Osteoblast (primary cell): ENCODE measurements at regions not wholly inside any gene's neighbourhood (a gene's known extent, or its start where the extent isn't known, plus 50 kb on each side); places are given as distances from the start of the nearest gene placed in this dataset.

Experiments used
- DNase-seq: peaks from one replicate; pipeline ENCODE4 v3.0.0; 2011; ENCODE audit warnings: low spot score, mixed read lengths; ENCODE audit not compliant: insufficient read length; ENCODE audit errors: missing footprints
- H2AFZ ChIP-seq: 2 replicates; pipeline ENCODE4 v1.6.0; 2011; ENCODE audit warnings: mild to moderate bottlenecking, low read length
- H3K27ac ChIP-seq: 2 replicates; pipeline ENCODE4 v1.5.1; 2011; ENCODE audit warnings: mild to moderate bottlenecking, low read depth, low read length, moderate library complexity
- H3K27me3 ChIP-seq: 2 replicates; pipeline ENCODE4 v1.6.0; 2012; ENCODE audit warnings: mild to moderate bottlenecking, control low read depth, inconsistent platforms, low read length, moderate library complexity; ENCODE audit not compliant: insufficient read depth
- H3K36me3 ChIP-seq: 2 replicates; pipeline ENCODE4 v1.5.1; 2011; ENCODE audit warnings: mild to moderate bottlenecking, low read length, control low read depth, moderate library complexity; ENCODE audit not compliant: insufficient read depth
- H3K4me1 ChIP-seq: 2 replicates; pipeline ENCODE4 v1.5.1; 2011; ENCODE audit warnings: mild to moderate bottlenecking, low read length, control low read depth, moderate library complexity; ENCODE audit not compliant: insufficient read depth
- H3K4me2 ChIP-seq: 2 replicates; pipeline ENCODE4 v1.6.0; 2011; ENCODE audit warnings: mild to moderate bottlenecking, low read length; ENCODE audit not compliant: insufficient read depth
- H3K4me3 ChIP-seq: fragments of 200-600 bp; sonication (generic); 3 replicates; pipeline ENCODE4 v1.5.1; 2012; ENCODE audit warnings: mild to moderate bottlenecking, low read length, inconsistent platforms; ENCODE audit not compliant: insufficient read depth
- H3K79me2 ChIP-seq: 2 replicates; pipeline ENCODE4 v1.6.0; 2012; ENCODE audit warnings: mild to moderate bottlenecking, low read length, control low read depth, inconsistent platforms; ENCODE audit not compliant: insufficient read depth
- H3K9me3 ChIP-seq: 2 replicates; pipeline ENCODE4 v1.5.1; 2011; ENCODE audit warnings: low read depth, low read length, control low read depth
- H4K20me1 ChIP-seq: 2 replicates; pipeline ENCODE4 v1.6.0; 2012; ENCODE audit warnings: mild to moderate bottlenecking, low read length, control low read depth; ENCODE audit not compliant: insufficient read depth
- TF ChIP-seq, protein P1 (sequence below): IDR thresholded peaks from 2 replicates; pipeline ENCODE4 v1.5.1; 2011; ENCODE audit warnings: mild to moderate bottlenecking, low read depth, low read length, moderate library complexity; ENCODE audit errors: extremely low read depth

DNA sequence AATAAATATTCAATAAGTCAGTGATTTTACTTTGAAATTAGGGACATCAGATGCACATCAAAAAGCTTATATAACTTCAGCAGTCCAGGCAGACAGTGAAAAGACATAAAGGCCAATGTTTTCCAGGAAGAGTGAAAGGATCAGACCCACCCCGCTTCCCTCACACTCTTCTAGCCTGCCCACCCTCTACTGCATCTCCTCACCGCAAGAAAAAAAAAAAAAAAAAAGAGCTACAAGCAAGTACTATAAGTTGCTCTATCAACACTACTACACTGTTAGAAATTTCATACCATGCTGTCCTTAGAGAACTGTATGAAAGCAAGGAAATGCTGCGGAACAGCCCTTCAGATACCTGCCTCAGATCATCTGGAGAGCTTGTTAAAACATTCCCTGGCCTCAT lies 240.8 kb downstream of the ZEB2 start:
- H3K36me3 ChIP-seq: no peaks in the 10 kb centered on the region
- TF ChIP-seq, protein P1, sequence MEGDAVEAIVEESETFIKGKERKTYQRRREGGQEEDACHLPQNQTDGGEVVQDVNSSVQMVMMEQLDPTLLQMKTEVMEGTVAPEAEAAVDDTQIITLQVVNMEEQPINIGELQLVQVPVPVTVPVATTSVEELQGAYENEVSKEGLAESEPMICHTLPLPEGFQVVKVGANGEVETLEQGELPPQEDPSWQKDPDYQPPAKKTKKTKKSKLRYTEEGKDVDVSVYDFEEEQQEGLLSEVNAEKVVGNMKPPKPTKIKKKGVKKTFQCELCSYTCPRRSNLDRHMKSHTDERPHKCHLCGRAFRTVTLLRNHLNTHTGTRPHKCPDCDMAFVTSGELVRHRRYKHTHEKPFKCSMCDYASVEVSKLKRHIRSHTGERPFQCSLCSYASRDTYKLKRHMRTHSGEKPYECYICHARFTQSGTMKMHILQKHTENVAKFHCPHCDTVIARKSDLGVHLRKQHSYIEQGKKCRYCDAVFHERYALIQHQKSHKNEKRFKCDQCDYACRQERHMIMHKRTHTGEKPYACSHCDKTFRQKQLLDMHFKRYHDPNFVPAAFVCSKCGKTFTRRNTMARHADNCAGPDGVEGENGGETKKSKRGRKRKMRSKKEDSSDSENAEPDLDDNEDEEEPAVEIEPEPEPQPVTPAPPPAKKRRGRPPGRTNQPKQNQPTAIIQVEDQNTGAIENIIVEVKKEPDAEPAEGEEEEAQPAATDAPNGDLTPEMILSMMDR: no peak
- no peak overlapping the region for H3K4me2 ChIP-seq

DNA sequence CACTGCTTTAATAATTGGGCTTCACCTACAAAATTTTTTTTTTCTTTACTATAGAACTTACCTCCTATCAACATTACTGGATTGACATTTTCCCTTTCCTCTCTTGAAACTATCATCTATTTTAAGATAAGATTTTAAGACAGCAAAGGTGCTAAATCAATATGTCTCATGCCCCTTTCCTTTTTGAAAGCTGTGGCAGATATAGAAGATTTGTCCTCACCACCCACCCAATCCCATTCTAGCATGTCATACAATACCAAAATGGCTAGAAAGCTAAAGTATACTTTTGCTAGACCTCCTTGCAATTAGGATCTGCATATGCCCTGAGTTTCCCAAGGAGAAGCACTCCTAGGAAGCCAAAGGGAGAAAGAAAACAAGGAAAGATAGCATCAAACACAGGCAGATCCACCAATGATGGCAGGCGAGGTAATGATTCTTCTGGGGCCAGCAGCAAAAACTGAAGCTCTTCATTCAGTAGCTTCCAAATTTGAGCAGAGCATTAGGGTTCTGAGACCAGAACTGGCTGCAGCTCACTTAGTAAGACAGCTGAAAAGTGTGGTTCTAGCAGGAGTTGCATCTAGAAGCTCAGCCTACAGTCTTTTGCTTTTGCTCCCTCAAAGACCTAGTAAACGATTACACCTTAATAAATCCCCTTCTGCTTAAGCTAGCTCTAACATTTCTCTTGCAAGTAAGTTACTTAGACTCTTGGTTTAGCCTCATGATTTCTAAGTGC lies 242.1 kb downstream of the ZEB2 start:
- no peak overlapping the region for H3K27ac ChIP-seq
- H3K27me3 ChIP-seq: no peaks in the 10 kb centered on the region
- no peak overlapping the region for H3K4me2 ChIP-seq
- H3K4me3 ChIP-seq: no peak overlapping the region
- TF ChIP-seq, protein P1: no peak
- no peak for DNase-seq
- H3K9me3 ChIP-seq: no peaks in the 10 kb centered on the region
- H2AFZ ChIP-seq: no peak overlapping the region
- H4K20me1 ChIP-seq: no peaks in the 10 kb centered on the region
- no peaks in the 10 kb centered on the region for H3K4me1 ChIP-seq
- H3K79me2 ChIP-seq: no peaks in the 10 kb centered on the region
- no peaks in the 10 kb centered on the region for H3K36me3 ChIP-seq

More for the DNA sequence above, 240.8 kb downstream of the ZEB2 start:
- Histone ChIP-seq H3K27me3 (no peaks in the 10 kb centered on the region), H3K27ac (no peak overlapping the region), H3K4me3 (no peak overlapping the region), H4K20me1 (no peaks in the 10 kb centered on the region), H2AFZ (no peak overlapping the region), H3K9me3 (no peaks in the 10 kb centered on the region), H3K4me1 (no peaks in the 10 kb centered on the region), H3K79me2 (no peaks in the 10 kb centered on the region)
- no peak for DNase-seq

DNA sequence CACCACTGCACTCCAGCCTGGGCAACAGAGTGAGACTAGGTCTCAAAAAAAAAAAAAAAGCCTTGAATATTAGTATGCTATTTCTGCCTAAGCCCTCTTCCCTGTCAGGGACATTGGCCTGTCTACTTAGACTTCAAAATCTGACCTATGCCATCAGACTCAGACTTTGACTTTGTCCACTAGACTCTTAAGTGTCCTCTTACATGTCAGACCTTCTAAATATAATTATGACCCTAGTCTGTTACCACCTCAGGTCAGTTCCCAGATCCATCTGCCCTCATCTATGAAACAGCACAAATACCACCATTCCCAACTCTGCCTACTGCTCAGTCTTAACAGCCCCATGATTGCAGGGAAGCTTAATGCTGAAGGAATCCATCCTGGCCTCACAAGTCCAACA lies 244.6 kb downstream of the ZEB2 start:
- Histone ChIP-seq H4K20me1 (no peaks in the 10 kb centered on the region), H3K4me3 (no peak overlapping the region), H3K27ac (no peak overlapping the region), H3K4me1 (no peaks in the 10 kb centered on the region), H3K27me3 (no peaks in the 10 kb centered on the region), H2AFZ (no peak overlapping the region), H3K79me2 (no peaks in the 10 kb centered on the region), H3K9me3 (no peaks in the 10 kb centered on the region), H3K4me2 (no peak overlapping the region), H3K36me3 (no peaks in the 10 kb centered on the region)
- TF ChIP-seq, protein P1: no peak
- DNase-seq: no peak

- no peaks in the 10 kb centered on the region for H3K9me3 ChIP-seq
- TF ChIP-seq, protein P1: no peak
- no peaks in the 10 kb centered on the region for H3K27me3 ChIP-seq
- no peaks in the 10 kb centered on the region for H3K79me2 ChIP-seq
- H4K20me1 ChIP-seq: no peaks in the 10 kb centered on the region
- no peak for DNase-seq
- no peak overlapping the region for H3K27ac ChIP-seq
- no peaks in the 10 kb centered on the region for H3K4me1 ChIP-seq
- no peak overlapping the region for H2AFZ ChIP-seq
- H3K4me2 ChIP-seq: no peak overlapping the region
- H3K4me3 ChIP-seq: no peak overlapping the region
- H3K36me3 ChIP-seq: no peaks in the 10 kb centered on the region
These were observed 245.8 kb downstream of the ZEB2 start for GRCh38 chr2:144274131-144274530.
